ENCODE measurements at regions not wholly inside any gene's neighbourhood (a gene's known extent, or its start where the extent isn't known, plus 50 kb on each side); places are given as distances from the start of the nearest gene placed in this dataset.
"Not testable (repeated sequence)": the region's sequence is repeated elsewhere in the genome, so short reads cannot be mapped to it uniquely, and the experiment has no call there.

DNA sequence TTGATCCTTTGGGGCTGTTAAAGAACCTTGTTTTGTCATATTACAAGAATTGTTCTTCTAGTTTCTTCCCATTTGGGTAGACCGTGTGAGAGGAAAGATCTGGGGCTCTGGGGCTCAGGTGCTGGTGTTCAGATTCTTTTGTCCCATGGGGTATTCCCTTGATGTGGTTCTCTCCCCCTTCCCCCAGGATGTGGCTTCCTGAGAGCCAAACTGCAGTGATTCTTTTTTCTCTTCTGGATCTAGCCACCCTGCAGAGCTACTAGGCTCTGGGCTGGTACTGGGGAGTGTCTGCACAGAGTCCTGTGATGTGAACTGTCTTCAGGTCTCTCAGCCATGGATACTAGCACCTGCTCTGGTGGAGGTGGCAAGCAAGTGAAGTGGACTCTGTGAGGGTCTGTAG lies 480.5 kb upstream of the MAN1A1 start:
- H3K9me3 ChIP-seq = no peaks in the 10 kb centered on the region
- TF ChIP-seq POLR2A (IDR thresholded peaks at IDR 0.05) = no peak
- TF ChIP-seq, protein P1, sequence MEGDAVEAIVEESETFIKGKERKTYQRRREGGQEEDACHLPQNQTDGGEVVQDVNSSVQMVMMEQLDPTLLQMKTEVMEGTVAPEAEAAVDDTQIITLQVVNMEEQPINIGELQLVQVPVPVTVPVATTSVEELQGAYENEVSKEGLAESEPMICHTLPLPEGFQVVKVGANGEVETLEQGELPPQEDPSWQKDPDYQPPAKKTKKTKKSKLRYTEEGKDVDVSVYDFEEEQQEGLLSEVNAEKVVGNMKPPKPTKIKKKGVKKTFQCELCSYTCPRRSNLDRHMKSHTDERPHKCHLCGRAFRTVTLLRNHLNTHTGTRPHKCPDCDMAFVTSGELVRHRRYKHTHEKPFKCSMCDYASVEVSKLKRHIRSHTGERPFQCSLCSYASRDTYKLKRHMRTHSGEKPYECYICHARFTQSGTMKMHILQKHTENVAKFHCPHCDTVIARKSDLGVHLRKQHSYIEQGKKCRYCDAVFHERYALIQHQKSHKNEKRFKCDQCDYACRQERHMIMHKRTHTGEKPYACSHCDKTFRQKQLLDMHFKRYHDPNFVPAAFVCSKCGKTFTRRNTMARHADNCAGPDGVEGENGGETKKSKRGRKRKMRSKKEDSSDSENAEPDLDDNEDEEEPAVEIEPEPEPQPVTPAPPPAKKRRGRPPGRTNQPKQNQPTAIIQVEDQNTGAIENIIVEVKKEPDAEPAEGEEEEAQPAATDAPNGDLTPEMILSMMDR (IDR thresholded peaks at IDR 0.05) = no peak
- peak overlapping the region in 1 of 3 donors; percentile 63 for H3K27ac ChIP-seq
- H3K4me3 ChIP-seq (replicated peaks in 1 of 3) = no peak overlapping the region
- no peaks in the 10 kb centered on the region for H3K36me3 ChIP-seq
- H3K4me1 ChIP-seq = no peaks in the 10 kb centered on the region
- DNase-seq = no peak
- intact Hi-C loops (cut with DNase I) = no loop called here
- H3K27me3 ChIP-seq = no peaks in the 10 kb centered on the region
- WGBS, 2 donors = 89 to 96% methylated on average over 1 of the region's 1 CpG

DNA sequence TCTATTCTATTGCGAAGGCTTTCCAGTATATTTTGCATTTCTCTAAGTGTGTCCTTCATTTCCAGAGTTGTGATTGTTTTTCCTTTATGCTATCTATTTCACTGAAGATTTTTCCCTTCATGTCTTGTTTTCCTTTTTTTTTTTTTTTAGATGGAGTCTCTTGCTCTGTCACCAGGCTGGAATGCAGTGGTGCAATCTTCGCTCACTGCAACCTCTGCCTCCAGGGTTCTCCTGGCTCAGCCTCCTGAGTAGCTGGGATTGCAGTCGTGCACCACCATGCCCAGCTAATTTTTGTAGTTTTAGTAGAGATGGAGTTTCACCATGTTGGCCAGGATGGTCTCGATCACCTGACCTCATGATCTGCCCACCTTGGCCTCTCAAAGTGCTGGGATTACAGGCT lies 479.9 kb upstream of the MAN1A1 start:
- H3K36me3 ChIP-seq; H3K27me3 ChIP-seq; DNase-seq; H3K4me3 ChIP-seq (replicated peaks in 1 of 3); H3K4me1 ChIP-seq; H3K9me3 ChIP-seq; intact Hi-C loops (cut with DNase I); H3K27ac ChIP-seq: not testable (repeated sequence)
- WGBS, 2 donors = 88 to 95% methylated on average over 4 of the region's 4 CpGs

DNA sequence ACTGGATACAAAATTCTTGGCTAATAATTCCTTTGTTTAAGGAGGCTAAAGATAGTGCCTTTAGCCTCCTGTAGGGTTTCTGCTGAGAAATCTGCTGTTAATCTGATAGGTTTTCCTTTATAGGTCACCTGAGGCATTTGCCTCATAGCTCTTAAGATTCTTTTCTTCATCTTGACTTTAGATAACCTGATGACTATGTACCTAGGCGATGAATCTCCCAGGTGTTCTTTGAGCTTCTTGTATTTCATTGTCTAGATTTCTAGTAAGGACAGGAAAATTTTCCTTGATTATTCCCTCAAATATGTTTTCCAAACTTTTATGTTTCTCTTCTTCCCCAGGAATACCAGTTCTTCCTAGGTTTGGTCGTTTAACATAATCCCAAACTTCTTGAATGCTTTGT lies 479.4 kb upstream of the MAN1A1 start:
- no peaks in the 10 kb centered on the region for H3K9me3 ChIP-seq
- DNase-seq = no peak
- intact Hi-C loops (cut with DNase I) = no loop called here
- no peak overlapping the region for H3K4me3 ChIP-seq (replicated peaks in 1 of 3)
- 94% methylated on average over 2 of the region's 2 CpGs for WGBS, 2 donors
- H3K27me3 ChIP-seq = no peaks in the 10 kb centered on the region
- no peaks in the 10 kb centered on the region for H3K36me3 ChIP-seq
- TF ChIP-seq, protein P1 (IDR thresholded peaks at IDR 0.05) = no peak
- TF ChIP-seq POLR2A (IDR thresholded peaks at IDR 0.05) = no peak
- no peak overlapping the region for H3K27ac ChIP-seq
- H3K4me1 ChIP-seq = no peaks in the 10 kb centered on the region

DNA sequence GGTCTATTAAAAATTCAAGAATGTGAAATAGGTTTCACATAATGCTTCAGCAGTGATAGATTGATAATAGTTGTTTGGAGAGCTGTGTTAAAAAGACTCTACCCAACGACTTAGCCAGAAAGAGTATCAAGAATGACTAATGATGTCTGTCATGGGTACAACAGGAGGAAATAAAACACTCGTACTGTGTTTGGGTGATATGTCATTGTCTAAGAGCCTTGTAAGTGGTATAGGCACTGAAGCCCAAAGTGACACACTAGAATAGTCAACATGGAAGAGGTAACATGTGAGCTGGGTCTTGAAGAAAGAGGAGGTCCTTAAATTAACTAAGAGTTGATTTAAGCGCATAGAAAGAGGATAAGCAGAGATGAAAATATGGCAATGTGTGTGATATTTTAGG lies 471.8 kb upstream of the MAN1A1 start:
- 75 to 76% methylated on average over 3 of the region's 3 CpGs for WGBS, 2 donors
- Histone ChIP-seq H3K36me3 (no peaks in the 10 kb centered on the region), H3K27me3 (no peaks in the 10 kb centered on the region), H3K4me1 (no peaks in the 10 kb centered on the region), H3K4me3 (replicated peaks in 1 of 3) (no peak overlapping the region), H3K27ac (no peak overlapping the region), H3K9me3 (no peaks in the 10 kb centered on the region)
- DNase-seq = no peak
- TF ChIP-seq POLR2A (IDR thresholded peaks at IDR 0.05) = no peak
- TF ChIP-seq, protein P1 (IDR thresholded peaks at IDR 0.05) = no peak
- intact Hi-C loops (cut with DNase I) = no loop called here

DNA sequence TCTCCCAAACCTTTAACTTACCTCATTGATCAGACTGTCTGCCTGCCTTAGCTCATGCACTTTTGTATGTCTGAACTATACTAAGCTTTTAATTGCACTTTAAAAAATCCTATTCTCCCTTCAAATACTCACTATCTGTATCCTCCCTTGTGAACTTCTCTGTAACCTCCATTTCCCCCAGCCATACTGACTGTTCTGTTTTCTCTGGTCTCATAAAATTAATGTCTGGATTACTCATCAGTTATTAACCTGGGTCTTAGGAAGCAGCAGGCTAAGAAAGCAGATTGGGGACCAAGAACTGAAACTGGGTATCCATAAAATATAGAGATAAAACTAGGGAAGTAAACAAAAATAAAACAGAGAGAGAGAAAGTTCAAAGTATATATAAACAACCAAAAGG lies 469.3 kb upstream of the MAN1A1 start:
- H3K27me3 ChIP-seq = no peaks in the 10 kb centered on the region
- intact Hi-C loops (cut with DNase I) = no loop called here
- no peaks in the 10 kb centered on the region for H3K4me1 ChIP-seq
- no peak for TF ChIP-seq POLR2A (IDR thresholded peaks at IDR 0.05)
- TF ChIP-seq, protein P1 (IDR thresholded peaks at IDR 0.05) = no peak
- H3K4me3 ChIP-seq (replicated peaks in 1 of 3) = no peak overlapping the region
- no peaks in the 10 kb centered on the region for H3K9me3 ChIP-seq
- no peak overlapping the region for H3K27ac ChIP-seq
- no peak for DNase-seq
- no peaks in the 10 kb centered on the region for H3K36me3 ChIP-seq
